PC-3 (cell line): ENCODE measurements at regions not wholly inside any gene's neighbourhood (a gene's known extent, or its start where the extent isn't known, plus 50 kb on each side); places are given as distances from the start of the nearest gene placed in this dataset.

Experiments used
- ATAC-seq: fragments of 200-7000 bp; cut with Tn5 transposase; 2 replicates; pipeline ENCODE4 v1.9.1; 2020; ENCODE audit warnings: mild to moderate bottlenecking, moderate library complexity
- BruUV-seq: library from RNA; stranded (reverse); fragments of 400-500 nt; replicated peaks from 2 replicates; lab custom pipeline; 2021; lab: Mats Ljungman, UMichigan
- CTCF ChIA-PET: fragments of 300-600 bp; sonication (Branson Sonifier 250); formaldehyde crosslinking; loops from one replicate; lab custom pipeline; 2022; ENCODE audit warnings: antibody characterized with exemption; lab: Charles Lee
- POLR2A ChIA-PET: fragments of 300-600 bp; sonication (Branson Sonifier 250); formaldehyde crosslinking; loops from one replicate; lab custom pipeline; 2022; ENCODE audit warnings: antibody characterized with exemption; ENCODE audit not compliant: unreplicated experiment; lab: Charles Lee
- DNase-seq: peaks from one replicate; pipeline ENCODE4 v3.0.0-alpha.2; 2015
- H2AFZ ChIP-seq: fragments of 300-600 bp; sonication (generic); 2 replicates; pipeline ENCODE4 v1.6.0; 2016; ENCODE audit warnings: antibody characterized with exemption, low read length
- H3F3A ChIP-seq: fragments of 300-600 bp; sonication (generic); one replicate; pipeline ENCODE4 v1.6.0; 2017; ENCODE audit warnings: antibody characterized with exemption, low read length, control low read depth, mild to moderate bottlenecking; ENCODE audit not compliant: unreplicated experiment
- H3K27ac ChIP-seq: fragments of 300-600 bp; sonication (generic); 2 replicates; pipeline ENCODE4 v1.5.1; 2016; ENCODE audit warnings: mild to moderate bottlenecking, low read length
- H3K27me3 ChIP-seq: fragments of 300-600 bp; sonication (generic); 2 replicates; pipeline ENCODE4 v1.6.1; 2016; ENCODE audit warnings: low read length, mixed read lengths
- H3K36me3 ChIP-seq: fragments of 300-600 bp; sonication (generic); 2 replicates; pipeline ENCODE4 v1.6.1; 2016; ENCODE audit warnings: low read depth, mixed run types, low read length, mixed read lengths
- H3K4me1 ChIP-seq: fragments of 300-600 bp; sonication (generic); 2 replicates; pipeline ENCODE4 v1.5.1; 2016; ENCODE audit warnings: low read length; ENCODE audit not compliant: insufficient read depth
- H3K4me2 ChIP-seq: fragments of 300-600 bp; sonication (generic); 2 replicates; pipeline ENCODE4 v1.6.0; 2016; ENCODE audit warnings: low read length
- H3K4me3 ChIP-seq: fragments of 300-600 bp; sonication (generic); 2 replicates; pipeline ENCODE4 v1.5.1; 2016; ENCODE audit warnings: mild to moderate bottlenecking, low read length, mixed read lengths
- H3K79me2 ChIP-seq: fragments of 300-600 bp; sonication (generic); 2 replicates; pipeline ENCODE4 v1.6.1; 2017; ENCODE audit warnings: low read length, mixed read lengths
- H3K9ac ChIP-seq: fragments of 300-600 bp; sonication (generic); 2 replicates; pipeline ENCODE4 v1.6.0; 2016; ENCODE audit warnings: mild to moderate bottlenecking, low read length
- H3K9me2 ChIP-seq: fragments of 300-600 bp; sonication (generic); replicated peaks from 2 replicates; pipeline ENCODE4 v1.6.1; 2016; ENCODE audit warnings: mixed run types, low read length, mixed read lengths
- H3K9me3 ChIP-seq: fragments of 300-600 bp; sonication (generic); 2 replicates; pipeline ENCODE4 v1.6.1; 2016; ENCODE audit warnings: low read length, mixed read lengths
- H4K20me1 ChIP-seq: fragments of 300-600 bp; sonication (generic); 2 replicates; pipeline ENCODE4 v1.6.1; 2016; ENCODE audit warnings: low read length, mixed read lengths
- CTCF ChIP-seq: fragments of 300-600 bp; sonication (generic); conservative IDR thresholded peaks from 2 replicates; pipeline ENCODE4 v1.5.1; 2017; ENCODE audit warnings: antibody characterized with exemption, low read depth, mild to moderate bottlenecking, low read length
- EZH2 ChIP-seq: fragments of 300-600 bp; sonication (generic); IDR thresholded peaks from one replicate; pipeline ENCODE4 v1.6.1; 2017; ENCODE audit warnings: antibody characterized with exemption, mild to moderate bottlenecking, low read length; ENCODE audit not compliant: unreplicated experiment
- EZH2phosphoT487 ChIP-seq: fragments of 300-600 bp; sonication (generic); IDR thresholded peaks from 2 replicates; pipeline ENCODE4 v1.6.1; 2018; ENCODE audit warnings: mild to moderate bottlenecking, antibody characterized with exemption, low read length, borderline replicate concordance
- intact Hi-C: fragments of 100-400 bp; cut with micrococcal nuclease; formaldehyde crosslinking; loops from 2 replicates; pipeline ENCODE4 v1.9.0; 2023

GRCh38 chr1:229035748-229036082, 235.2 kb upstream of the RAB4A start:
- no peaks in the 10 kb centered on the region for H3K9me2 ChIP-seq
- H3K36me3 ChIP-seq, result no peaks in the 10 kb centered on the region
- ChIA-PET POLR2A (no interaction called here), CTCF (no interaction called here)
- no TSS peak for BruUV-seq
- H4K20me1 ChIP-seq, result no peaks in the 10 kb centered on the region
- intact Hi-C loops, result no loop called here
- no peak overlapping the region for H2AFZ ChIP-seq
- peaks cover 87% of the 10 kb centered on the region for H3K27me3 ChIP-seq
- ATAC-seq (no peak), DNase-seq (no peak)
- no peaks in the 10 kb centered on the region for H3K4me1 ChIP-seq
- H3K4me2 ChIP-seq, result no peak overlapping the region
- H3K4me3 ChIP-seq, result no peak overlapping the region
- no peaks in the 10 kb centered on the region for H3F3A ChIP-seq
- no peak for TF ChIP-seq EZH2
- no peak for TF ChIP-seq EZH2phosphoT487
- TF ChIP-seq CTCF, result no peak
- H3K9ac ChIP-seq, result no peak overlapping the region
- no peak overlapping the region for H3K27ac ChIP-seq
- no peaks in the 10 kb centered on the region for H3K9me3 ChIP-seq
- H3K79me2 ChIP-seq, result no peaks in the 10 kb centered on the region

GRCh38 chr1:229037806-229038405, 233.0 kb upstream of the RAB4A start:
- Histone ChIP-seq H3K36me3 (no peaks in the 10 kb centered on the region), H3K9me3 (no peaks in the 10 kb centered on the region), H2AFZ (no peak overlapping the region), H3K4me1 (no peaks in the 10 kb centered on the region), H3K4me2 (no peak overlapping the region), H3K27ac (no peak overlapping the region), H3K9me2 (no peaks in the 10 kb centered on the region), H3K27me3 (peaks cover 96% of the 10 kb centered on the region), H3K4me3 (no peak overlapping the region), H4K20me1 (no peaks in the 10 kb centered on the region), H3K79me2 (no peaks in the 10 kb centered on the region), H3K9ac (no peak overlapping the region), H3F3A (no peaks in the 10 kb centered on the region)
- POLR2A ChIA-PET, result no interaction called here
- no peak for DNase-seq
- no TSS peak for BruUV-seq
- CTCF ChIA-PET, result no interaction called here
- no peak for ATAC-seq
- intact Hi-C loops, result no loop called here
- TF ChIP-seq EZH2phosphoT487, result no peak
- no peak for TF ChIP-seq EZH2
- TF ChIP-seq CTCF, result no peak

GRCh38 chr1:229040630-229041358, 230.1 kb upstream of the RAB4A start:
- ChIA-PET POLR2A (no interaction called here), CTCF (no interaction called here)
- Histone ChIP-seq H3K4me2 (no peak overlapping the region), H3F3A (no peaks in the 10 kb centered on the region), H3K4me3 (no peak overlapping the region), H3K27me3 (peaks cover 95% of the 10 kb centered on the region), H3K4me1 (no peaks in the 10 kb centered on the region), H2AFZ (no peak overlapping the region), H3K9me3 (no peaks in the 10 kb centered on the region), H3K79me2 (no peaks in the 10 kb centered on the region), H3K36me3 (no peaks in the 10 kb centered on the region), H4K20me1 (no peaks in the 10 kb centered on the region), H3K27ac (no peak overlapping the region), H3K9ac (no peak overlapping the region), H3K9me2 (no peaks in the 10 kb centered on the region)
- no TSS peak for BruUV-seq
- intact Hi-C loops, result no loop called here
- DNase-seq (no peak), ATAC-seq (no peak)
- TF ChIP-seq EZH2, result no peak
- no peak for TF ChIP-seq CTCF
- no peak for TF ChIP-seq EZH2phosphoT487
